ENCODE measurements at regions not wholly inside any gene's neighbourhood (a gene's known extent, or its start where the extent isn't known, plus 50 kb on each side); places are given as distances from the start of the nearest gene placed in this dataset.

GRCh38 chr2:198953328-198953727 lies 504.4 kb downstream of the SATB2 start:
- TF ChIP-seq EZH2 (IDR thresholded peaks at IDR 0.05; ENCODE audit: insufficient read depth, low read length) (no peak), CTCF (IDR thresholded peaks at IDR 0.05; ENCODE audit: insufficient read depth, low read depth, low read length) (no peak)
